Dendritic cell treated with granulocyte-macrophage colony-stimulating factor and Interleukin-4, amounts not matched to agents 40 ng/mL and 50 ng/mL, for 4 days (primary cell): ENCODE measurements at regions not wholly inside any gene's neighbourhood (a gene's known extent, or its start where the extent isn't known, plus 50 kb on each side); places are given as distances from the start of the nearest gene placed in this dataset.
"Not testable (repeated sequence)": the region's sequence is repeated elsewhere in the genome, so short reads cannot be mapped to it uniquely, and the experiment has no call there.

Source experiments
- H3K27ac Mint-ChIP-seq: one replicate; pipeline ENCODE4 v1.8.0; 2022; ENCODE audit warnings: mild to moderate bottlenecking, mixed read lengths
- H3K27me3 Mint-ChIP-seq: one replicate; pipeline ENCODE4 v1.8.0; 2022; ENCODE audit warnings: mild to moderate bottlenecking, mixed read lengths
- H3K36me3 Mint-ChIP-seq: one replicate; pipeline ENCODE4 v1.8.0; 2022; ENCODE audit warnings: low read depth, mixed read lengths
- H3K4me1 Mint-ChIP-seq: one replicate; pipeline ENCODE4 v1.8.0; 2022; ENCODE audit warnings: low read depth, mixed read lengths
- H3K4me3 Mint-ChIP-seq: one replicate; pipeline ENCODE4 v1.8.0; 2022; ENCODE audit warnings: mild to moderate bottlenecking, moderate library complexity, mixed read lengths
- H3K9me3 Mint-ChIP-seq: one replicate; pipeline ENCODE4 v1.8.0; 2022; ENCODE audit warnings: mixed read lengths
- intact Hi-C: fragments of 100-400 bp; cut with micrococcal nuclease; formaldehyde crosslinking; loops from one replicate; pipeline ENCODE4 v1.15.0; 2022

DNA sequence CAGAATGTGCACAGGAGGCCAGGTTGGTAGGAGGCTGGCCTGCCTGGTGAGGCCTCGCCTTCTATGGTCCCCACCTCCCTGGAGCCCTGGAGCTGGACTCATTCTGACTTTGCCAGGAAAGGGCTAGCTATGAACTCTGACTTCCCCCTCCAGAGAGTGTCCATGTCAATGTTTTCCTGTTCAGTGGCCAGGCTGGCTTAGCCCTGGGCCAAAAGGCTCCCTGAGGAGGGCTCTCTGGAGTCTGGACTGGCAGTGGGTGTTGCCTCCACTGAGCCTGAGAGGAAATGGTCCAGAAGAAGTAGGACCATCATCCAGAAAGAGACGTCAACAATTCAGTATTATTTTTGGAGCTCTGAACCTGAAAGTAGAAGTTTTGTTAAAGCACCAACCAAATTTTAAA, 178.7 kb downstream of the CHIC2 start:
- H3K9me3 Mint-ChIP-seq = peaks cover 9% of the 10 kb centered on the region
- intact Hi-C loops = no loop called here
- peaks cover 2% of the 10 kb centered on the region for H3K27me3 Mint-ChIP-seq
- H3K27ac Mint-ChIP-seq = no peak overlapping the region
- no peaks in the 10 kb centered on the region for H3K36me3 Mint-ChIP-seq
- H3K4me3 Mint-ChIP-seq = no peak overlapping the region
- no peaks in the 10 kb centered on the region for H3K4me1 Mint-ChIP-seq

DNA sequence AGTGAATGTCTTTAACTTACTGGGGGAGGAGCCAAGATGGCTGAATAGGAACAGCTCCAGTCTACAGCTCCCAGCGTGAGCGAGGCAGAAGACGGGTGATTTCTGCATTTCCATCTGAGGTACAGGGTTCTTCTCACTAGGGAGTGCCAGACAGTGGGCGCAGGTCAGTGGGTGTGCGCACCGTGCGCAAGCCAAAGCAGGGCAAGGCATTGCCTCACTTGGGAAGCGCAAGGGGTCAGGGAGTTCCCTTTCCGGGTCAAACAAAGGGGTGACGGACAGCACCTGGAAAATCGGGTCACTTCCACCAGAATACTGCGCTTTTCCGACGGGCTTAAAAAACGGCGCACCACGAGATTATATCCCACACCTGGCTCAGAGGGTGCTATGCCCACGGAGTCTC, 187.3 kb downstream of the CHIC2 start:
- H3K4me3 Mint-ChIP-seq, H3K36me3 Mint-ChIP-seq, H3K27me3 Mint-ChIP-seq, H3K27ac Mint-ChIP-seq, intact Hi-C loops, H3K9me3 Mint-ChIP-seq, H3K4me1 Mint-ChIP-seq: not testable (repeated sequence)

DNA sequence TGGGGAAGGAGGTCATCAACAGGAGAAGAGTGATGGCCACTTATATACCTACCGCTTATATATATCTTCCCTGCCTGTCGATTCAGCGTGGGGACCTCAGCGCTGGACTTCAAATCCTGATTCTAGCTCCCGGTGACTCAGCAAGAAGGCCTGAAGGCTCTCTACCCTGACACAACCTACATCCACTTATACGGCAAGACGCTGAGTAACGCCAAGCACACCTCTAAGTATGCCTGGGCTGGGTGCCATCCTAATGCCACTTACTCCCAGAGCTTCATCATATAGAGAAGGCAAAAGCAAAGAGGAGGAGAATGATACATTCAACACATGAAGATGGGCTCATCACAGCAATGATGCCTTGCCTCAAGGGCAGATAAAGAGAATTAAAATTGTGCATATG, 198.3 kb downstream of the CHIC2 start:
- Mint-ChIP-seq H3K36me3 (no peaks in the 10 kb centered on the region), H3K9me3 (no peaks in the 10 kb centered on the region), H3K27ac (no peak overlapping the region), H3K27me3 (no peaks in the 10 kb centered on the region), H3K4me1 (no peaks in the 10 kb centered on the region), H3K4me3 (no peak overlapping the region)
- intact Hi-C loops = no loop called here

DNA sequence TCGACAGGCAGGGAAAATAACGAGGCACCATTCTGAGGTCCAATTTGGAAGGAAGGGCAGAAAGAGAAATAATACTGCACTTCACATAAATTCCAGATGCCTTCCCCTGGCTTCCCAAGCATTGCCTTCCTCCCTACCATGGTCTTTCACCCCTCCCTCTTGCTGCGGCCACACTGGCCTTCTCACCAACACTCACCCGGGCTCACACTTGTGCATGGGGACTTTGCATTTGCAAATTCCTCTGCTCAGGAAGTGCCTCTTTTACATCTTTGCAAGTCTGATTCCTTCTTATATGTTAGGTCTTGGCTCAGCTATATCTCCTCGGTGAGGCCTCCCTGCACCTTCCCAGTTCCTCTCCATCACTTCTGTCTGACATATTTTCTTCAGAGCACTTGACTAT, 199.4 kb downstream of the CHIC2 start:
- Mint-ChIP-seq H3K9me3 (no peaks in the 10 kb centered on the region), H3K27ac (no peak overlapping the region), H3K27me3 (no peaks in the 10 kb centered on the region), H3K4me1 (no peaks in the 10 kb centered on the region), H3K36me3 (no peaks in the 10 kb centered on the region), H3K4me3 (no peak overlapping the region)
- intact Hi-C loops = no loop called here

DNA sequence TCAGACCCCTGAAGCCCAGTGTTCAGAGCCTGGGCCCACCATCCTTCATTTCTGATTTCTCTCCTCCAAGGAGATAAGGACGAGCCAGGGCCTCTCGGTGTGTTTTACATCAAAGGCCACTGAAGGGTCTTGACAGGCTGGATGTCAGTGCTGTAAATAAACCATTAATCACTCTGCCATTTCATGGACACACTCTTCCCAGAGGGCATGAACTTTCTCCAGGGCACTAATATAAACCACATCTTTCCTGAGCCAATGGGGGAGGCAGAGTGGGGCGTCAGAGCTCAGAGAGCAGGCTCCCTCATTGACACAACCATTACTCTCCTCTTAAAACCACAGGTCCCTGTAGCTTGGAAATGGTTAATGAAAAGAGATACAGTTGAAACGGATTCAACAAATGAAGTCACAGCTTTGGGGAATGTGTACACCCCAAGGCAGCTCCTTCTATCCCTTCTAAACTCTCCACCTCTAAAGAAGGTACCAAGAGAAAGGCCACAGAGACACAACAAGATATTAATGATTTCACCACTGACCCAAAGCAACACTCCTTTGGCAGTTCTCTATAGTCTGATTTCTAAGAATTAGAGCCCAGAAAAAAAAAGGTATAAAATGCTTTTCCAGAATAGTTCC, 200.6 kb downstream of the CHIC2 start:
- Mint-ChIP-seq H3K27me3 (no peaks in the 10 kb centered on the region), H3K4me1 (no peaks in the 10 kb centered on the region), H3K9me3 (no peaks in the 10 kb centered on the region), H3K36me3 (no peaks in the 10 kb centered on the region), H3K4me3 (no peak overlapping the region), H3K27ac (no peak overlapping the region)
- intact Hi-C loops = no loop called here

DNA sequence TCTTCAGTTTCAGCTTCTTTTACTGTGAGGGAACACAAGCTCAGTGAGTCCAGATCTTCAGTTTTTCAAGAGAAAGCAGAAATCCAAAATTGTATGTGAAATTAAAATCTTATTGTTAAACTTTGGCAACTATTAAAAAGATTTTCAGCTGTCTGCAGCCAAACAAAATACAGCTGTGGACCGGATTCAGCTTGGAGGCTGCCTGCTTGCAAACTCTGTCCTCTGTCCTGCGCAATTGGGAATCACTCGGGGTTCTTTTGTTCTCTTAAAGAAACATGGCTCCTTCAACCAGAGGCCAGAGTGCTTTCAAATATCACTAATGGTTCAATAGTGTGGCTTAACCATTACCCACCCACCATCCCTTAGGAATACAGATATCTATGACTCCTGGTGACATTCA, 201.2 kb downstream of the CHIC2 start:
- Mint-ChIP-seq H3K36me3 (no peaks in the 10 kb centered on the region), H3K9me3 (no peaks in the 10 kb centered on the region), H3K4me1 (no peaks in the 10 kb centered on the region), H3K27me3 (no peaks in the 10 kb centered on the region), H3K4me3 (no peak overlapping the region), H3K27ac (no peak overlapping the region)
- intact Hi-C loops = no loop called here

DNA sequence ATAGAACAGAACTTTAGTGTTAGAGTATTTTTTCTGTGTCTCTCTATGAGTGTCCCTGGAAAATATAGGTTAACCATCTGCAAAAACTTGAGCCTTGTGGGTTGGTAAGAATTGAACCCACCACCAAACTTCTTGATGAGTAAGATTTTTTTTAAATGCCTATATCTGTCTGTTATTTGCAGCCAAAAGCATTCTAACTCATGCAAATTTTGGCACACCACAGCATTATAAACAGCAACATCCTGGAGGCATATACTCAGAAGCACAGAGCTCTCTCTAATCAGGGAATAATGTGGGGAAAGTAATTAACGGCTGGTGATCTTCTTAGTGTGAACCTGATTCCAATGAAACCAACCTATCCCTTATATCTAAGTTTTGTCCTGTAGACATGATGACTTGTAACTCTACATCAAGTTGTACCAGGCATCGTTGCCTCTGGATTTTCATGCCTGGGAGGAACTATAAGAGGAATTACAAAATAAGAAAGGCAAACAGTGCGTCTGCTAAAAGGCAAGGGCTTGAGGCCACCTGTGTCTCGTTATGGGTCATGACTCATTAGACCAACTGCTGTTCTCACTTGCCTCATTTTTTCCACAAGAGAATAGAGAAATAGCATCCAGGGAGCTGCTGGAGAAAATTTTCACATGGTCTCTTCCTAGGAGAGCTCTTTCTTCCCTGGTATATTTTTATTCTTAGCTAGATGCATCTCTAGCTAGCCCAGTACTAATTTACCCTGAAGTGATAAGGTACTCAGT, 202.4 kb downstream of the CHIC2 start:
- H3K9me3 Mint-ChIP-seq = no peaks in the 10 kb centered on the region
- intact Hi-C loops = no loop called here
- H3K27ac Mint-ChIP-seq = no peak overlapping the region
- H3K36me3 Mint-ChIP-seq = no peaks in the 10 kb centered on the region
- no peak overlapping the region for H3K4me3 Mint-ChIP-seq
- H3K4me1 Mint-ChIP-seq = no peaks in the 10 kb centered on the region
- no peaks in the 10 kb centered on the region for H3K27me3 Mint-ChIP-seq

DNA sequence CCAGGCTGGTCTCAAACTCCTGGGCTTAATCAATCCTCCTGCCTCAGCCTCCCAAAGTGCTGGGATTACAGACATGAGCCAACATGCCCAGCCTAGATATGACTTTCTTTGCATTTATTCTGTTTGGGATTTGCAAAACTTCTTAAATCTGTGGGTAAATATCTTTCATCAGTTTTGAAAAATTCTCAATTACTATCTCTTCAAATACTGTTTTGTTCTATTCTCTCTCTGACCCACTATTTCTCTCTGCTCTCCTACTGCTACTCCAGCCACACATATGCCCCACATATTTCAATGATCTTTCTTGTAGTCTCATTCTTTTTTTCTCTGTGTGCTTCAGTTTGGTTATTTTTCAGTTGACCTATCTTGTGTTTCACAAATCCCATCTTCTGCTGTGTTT, 205.1 kb downstream of the CHIC2 start:
- H3K4me3 Mint-ChIP-seq = no peak overlapping the region
- no peak overlapping the region for H3K27ac Mint-ChIP-seq

DNA sequence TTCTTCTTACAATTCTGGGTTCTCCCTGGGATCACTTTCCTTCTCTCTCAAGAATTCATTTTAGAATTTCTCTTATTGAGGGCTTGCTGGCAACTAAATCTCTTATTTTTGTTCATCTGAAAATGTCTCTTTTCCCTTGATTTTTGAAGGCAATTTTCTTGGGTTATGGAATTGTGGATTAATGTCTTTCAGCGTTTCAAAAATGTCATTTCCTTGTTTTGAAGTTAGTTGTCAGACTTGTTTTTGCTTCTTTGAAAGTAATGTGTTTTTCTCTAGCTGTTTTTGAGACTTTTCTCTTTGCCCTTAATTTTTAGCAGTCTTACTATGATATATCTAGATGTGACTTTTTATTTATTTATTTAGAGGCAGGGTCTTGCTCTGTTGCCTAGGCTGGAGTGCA, 205.7 kb downstream of the CHIC2 start:
- no peaks in the 10 kb centered on the region for H3K36me3 Mint-ChIP-seq
- H3K27ac Mint-ChIP-seq = no peak overlapping the region
- no peaks in the 10 kb centered on the region for H3K9me3 Mint-ChIP-seq
- peaks cover 16% of the 10 kb centered on the region for H3K4me1 Mint-ChIP-seq
- no peaks in the 10 kb centered on the region for H3K27me3 Mint-ChIP-seq
- intact Hi-C loops = no loop called here
- no peak overlapping the region for H3K4me3 Mint-ChIP-seq

More for the DNA sequence above, 205.1 kb downstream of the CHIC2 start:
- Mint-ChIP-seq H3K9me3 (no peaks in the 10 kb centered on the region), H3K4me1 (peaks cover 15% of the 10 kb centered on the region), H3K36me3 (no peaks in the 10 kb centered on the region), H3K27me3 (no peaks in the 10 kb centered on the region)
- intact Hi-C loops = no loop called here

DNA sequence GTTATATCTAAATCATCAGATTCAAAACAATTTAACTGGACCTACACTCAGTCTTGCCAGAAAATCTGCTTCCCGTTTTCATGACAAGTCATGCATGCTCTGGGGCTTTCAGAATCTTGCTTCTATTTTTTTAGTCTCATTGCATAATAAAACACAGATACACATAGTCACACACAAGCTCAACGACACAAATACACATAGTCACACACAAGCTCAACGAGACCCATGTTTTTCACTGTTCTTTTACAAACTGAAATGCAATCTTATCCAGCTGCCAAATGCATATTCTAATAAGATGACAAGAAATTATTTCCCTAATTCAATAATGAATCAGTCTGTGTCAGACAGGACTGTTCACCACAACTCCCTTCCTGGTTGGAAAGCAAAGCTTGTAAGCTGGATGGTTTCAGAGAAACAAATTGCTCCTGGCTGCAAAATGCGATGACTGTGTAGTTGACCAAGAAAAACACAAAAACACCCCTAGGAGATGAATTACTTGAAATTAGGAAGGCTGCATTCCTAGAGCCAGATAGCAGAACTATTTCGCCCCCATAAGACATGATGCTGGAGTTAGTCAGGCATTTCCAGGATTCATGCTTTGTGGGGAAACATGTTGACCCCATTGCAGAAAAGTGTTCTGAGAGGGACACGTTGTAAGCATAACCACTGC, 208.7 kb downstream of the CHIC2 start:
- intact Hi-C loops = no loop called here
- H3K4me1 Mint-ChIP-seq = peaks cover 16% of the 10 kb centered on the region
- H3K36me3 Mint-ChIP-seq = no peaks in the 10 kb centered on the region
- H3K4me3 Mint-ChIP-seq = no peak overlapping the region
- H3K27ac Mint-ChIP-seq = no peak overlapping the region
- no peaks in the 10 kb centered on the region for H3K9me3 Mint-ChIP-seq
- H3K27me3 Mint-ChIP-seq = no peaks in the 10 kb centered on the region

DNA sequence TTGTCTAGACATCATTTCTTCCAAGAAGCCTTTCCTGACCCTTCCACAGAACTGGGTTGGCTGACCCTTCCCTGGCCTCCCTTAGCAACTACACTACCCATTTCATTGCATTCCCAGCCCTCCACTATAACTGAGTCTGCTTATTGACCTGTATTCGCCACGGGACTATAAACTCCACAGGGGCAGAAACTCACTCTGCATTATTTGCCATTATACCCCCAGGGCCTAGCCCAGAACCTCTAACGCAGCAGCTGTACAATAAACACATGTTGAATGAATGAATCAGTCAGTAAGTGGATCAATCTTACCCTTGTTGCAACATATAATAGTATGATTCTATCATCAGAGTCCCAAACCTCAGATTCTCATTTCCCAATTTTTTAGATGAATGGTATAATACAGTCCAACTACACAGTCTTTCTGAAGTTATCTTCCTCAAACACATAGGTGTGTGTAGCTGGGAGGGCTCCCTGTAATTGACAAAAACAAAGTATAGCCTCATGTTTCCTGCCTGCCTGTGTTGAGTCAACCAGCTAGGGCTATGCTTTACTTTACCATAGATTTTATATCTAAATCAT, 209.3 kb downstream of the CHIC2 start:
- Mint-ChIP-seq H3K9me3 (no peaks in the 10 kb centered on the region), H3K4me1 (peaks cover 16% of the 10 kb centered on the region), H3K27ac (no peak overlapping the region), H3K27me3 (no peaks in the 10 kb centered on the region), H3K4me3 (no peak overlapping the region), H3K36me3 (no peaks in the 10 kb centered on the region)
- intact Hi-C loops = no loop called here

DNA sequence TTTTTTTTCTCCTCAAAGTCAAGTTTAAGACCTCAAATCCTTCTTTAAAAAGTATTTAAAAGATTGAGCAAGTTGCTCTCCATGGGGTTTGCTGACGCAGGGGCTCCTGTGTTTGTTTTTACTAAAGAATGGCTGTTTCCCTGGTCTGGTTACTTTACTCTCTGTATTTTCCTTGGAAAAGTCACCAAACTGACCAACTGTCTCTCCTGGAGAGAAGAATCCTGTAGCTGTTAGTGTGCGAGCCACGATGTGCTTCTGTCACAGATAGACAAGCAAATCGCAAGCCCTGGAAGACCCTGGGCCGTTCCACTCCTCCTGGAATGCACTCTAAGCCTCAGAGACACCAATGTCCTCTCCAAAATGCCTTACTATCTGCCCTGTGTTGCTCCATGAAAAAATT, 212.1 kb downstream of the CHIC2 start:
- H3K27me3 Mint-ChIP-seq = no peaks in the 10 kb centered on the region
- H3K9me3 Mint-ChIP-seq = no peaks in the 10 kb centered on the region
- no peak overlapping the region for H3K4me3 Mint-ChIP-seq
- no peaks in the 10 kb centered on the region for H3K36me3 Mint-ChIP-seq
- peaks cover 16% of the 10 kb centered on the region for H3K4me1 Mint-ChIP-seq
- no peak overlapping the region for H3K27ac Mint-ChIP-seq
- intact Hi-C loops = no loop called here

DNA sequence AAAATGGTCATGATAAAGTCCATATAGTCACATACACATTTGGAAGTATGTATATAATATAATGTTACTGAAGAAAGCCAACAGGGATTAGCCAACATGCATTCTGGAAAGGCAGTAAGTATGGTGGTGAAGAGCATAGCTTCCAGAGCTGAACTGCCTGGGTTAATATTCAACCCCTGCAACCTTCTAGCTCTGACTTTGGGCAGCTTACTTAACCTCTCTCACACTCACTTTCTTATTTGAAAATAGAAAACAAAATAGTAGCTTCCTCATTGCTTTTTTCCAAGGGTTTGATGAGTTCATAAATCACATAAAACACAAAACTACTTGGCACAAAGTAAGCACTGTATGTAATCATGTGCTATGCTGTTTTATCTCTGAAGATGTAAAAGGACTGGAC, 216.4 kb downstream of the CHIC2 start:
- Mint-ChIP-seq H3K27ac (no peak overlapping the region), H3K4me1 (no peaks in the 10 kb centered on the region), H3K36me3 (no peaks in the 10 kb centered on the region), H3K9me3 (no peaks in the 10 kb centered on the region), H3K4me3 (no peak overlapping the region), H3K27me3 (peaks cover 2% of the 10 kb centered on the region)
- intact Hi-C loops = no loop called here

DNA sequence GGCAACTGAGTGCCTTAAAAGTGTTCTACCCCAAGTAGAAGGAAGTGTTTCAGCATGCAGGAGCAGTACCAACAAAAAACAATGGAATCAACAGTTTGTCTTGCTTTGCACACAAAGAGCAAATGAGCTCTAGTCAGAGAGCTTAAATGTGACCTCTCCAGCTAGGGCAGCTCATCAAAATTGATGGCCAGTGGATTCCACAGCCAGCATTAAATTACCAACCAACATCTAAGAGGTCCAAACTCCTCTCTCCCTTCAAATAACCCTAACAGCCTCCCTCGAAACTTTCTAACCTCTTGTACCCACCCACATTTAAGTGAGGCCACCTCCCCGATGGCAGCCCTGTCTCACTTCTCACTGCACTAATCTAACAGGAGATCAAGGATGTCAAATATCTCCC, 219.9 kb downstream of the CHIC2 start:
- H3K4me1 Mint-ChIP-seq = no peaks in the 10 kb centered on the region
- H3K9me3 Mint-ChIP-seq = no peaks in the 10 kb centered on the region
- no peak overlapping the region for H3K27ac Mint-ChIP-seq
- intact Hi-C loops = no loop called here
- no peaks in the 10 kb centered on the region for H3K36me3 Mint-ChIP-seq
- H3K4me3 Mint-ChIP-seq = no peak overlapping the region
- H3K27me3 Mint-ChIP-seq = peaks cover 2% of the 10 kb centered on the region
